ENCODE measurements at regions not wholly inside any gene's neighbourhood (a gene's known extent, or its start where the extent isn't known, plus 50 kb on each side); places are given as distances from the start of the nearest gene placed in this dataset.

DNA sequence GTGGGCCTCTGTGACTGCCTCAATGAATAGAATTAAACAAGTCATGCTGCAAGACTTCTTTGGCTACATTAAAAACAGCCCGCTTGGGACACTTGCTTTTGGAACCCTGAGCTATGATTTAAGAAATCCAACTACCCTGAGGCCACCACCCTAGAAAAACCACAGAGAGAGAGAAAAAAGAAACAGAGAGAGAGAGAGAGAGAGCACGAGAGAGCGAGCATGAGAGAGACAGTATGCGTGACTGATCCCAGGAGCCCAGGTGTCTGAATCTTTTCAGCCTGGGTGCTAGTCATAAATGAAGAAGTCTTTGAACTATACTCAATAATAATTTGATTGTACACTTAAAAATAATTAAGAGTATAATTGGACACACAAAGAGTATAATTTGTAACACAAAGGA, 123.1 kb upstream of the FREM1 start:
- ChIA-PET POLR2A (interaction anchor here (0.5 kb wide), 1 partner anchor 9 kb away, joined by 3 read pairs; no protein-coding TSS in a partner anchor), CTCF (no interaction called here)
- Histone ChIP-seq H4K20me1 (ENCODE audit: insufficient read depth) (no peaks in the 10 kb centered on the region), H3K27ac (ENCODE audit: low read depth in 2 of 2, low read length in 1 of 2) (no peak overlapping the region), H3K9me2 (no peaks in the 10 kb centered on the region), H3K36me3 (replicated peaks in 1 of 2; ENCODE audit: control insufficient read depth in 1 of 2, insufficient read depth in 2 of 2, low read length in 1 of 2) (no peaks in the 10 kb centered on the region), H3K27me3 (ENCODE audit: insufficient read depth) (no peaks in the 10 kb centered on the region), H3K79me2 (ENCODE audit: insufficient read depth) (no peaks in the 10 kb centered on the region), H3K9ac (no peak overlapping the region), H2AFZ (ENCODE audit: low read depth) (no peak overlapping the region), H3F3A (replicated peaks; ENCODE audit: insufficient read depth) (no peaks in the 10 kb centered on the region), H3K4me3 (ENCODE audit: low read depth in 2 of 2, low read length in 1 of 2) (no peak overlapping the region), H3K4me2 (no peak overlapping the region), H3K9me3 (no peaks in the 10 kb centered on the region), H3K4me1 (ENCODE audit: control insufficient read depth in 1 of 2, insufficient read depth in 2 of 2, low read depth in 1 of 2, low read length in 1 of 2) (no peaks in the 10 kb centered on the region)
- TF ChIP-seq RCOR1 (IDR thresholded peaks at IDR 0.05; ENCODE audit: low read length) (no peak), TEAD4 (IDR thresholded peaks at IDR 0.05; ENCODE audit: borderline replicate concordance, insufficient read depth) (no peak), RXRA (IDR thresholded peaks at IDR 0.05; ENCODE audit: borderline replicate concordance, low read depth) (no peak), RAD21 (IDR thresholded peaks at IDR 0.05; ENCODE audit: low read length) (no peak), MXI1 (IDR thresholded peaks at IDR 0.05; ENCODE audit: low read depth, low read length) (no peak), GABPA (IDR thresholded peaks at IDR 0.05; ENCODE audit: low read depth) (no peak), TCF12 (IDR thresholded peaks at IDR 0.05) (no peak), CHD2 (IDR thresholded peaks at IDR 0.05; ENCODE audit: low read length, partially characterized antibody) (no peak), ELF1 (IDR thresholded peaks at IDR 0.05) (no peak), EZH2phosphoT487 (IDR thresholded peaks at IDR 0.05; ENCODE audit: borderline replicate concordance, low read depth) (no peak), NRF1 (IDR thresholded peaks at IDR 0.05; ENCODE audit: low read depth, low read length) (no peak)
- TF ChIP-seq, protein P1, sequence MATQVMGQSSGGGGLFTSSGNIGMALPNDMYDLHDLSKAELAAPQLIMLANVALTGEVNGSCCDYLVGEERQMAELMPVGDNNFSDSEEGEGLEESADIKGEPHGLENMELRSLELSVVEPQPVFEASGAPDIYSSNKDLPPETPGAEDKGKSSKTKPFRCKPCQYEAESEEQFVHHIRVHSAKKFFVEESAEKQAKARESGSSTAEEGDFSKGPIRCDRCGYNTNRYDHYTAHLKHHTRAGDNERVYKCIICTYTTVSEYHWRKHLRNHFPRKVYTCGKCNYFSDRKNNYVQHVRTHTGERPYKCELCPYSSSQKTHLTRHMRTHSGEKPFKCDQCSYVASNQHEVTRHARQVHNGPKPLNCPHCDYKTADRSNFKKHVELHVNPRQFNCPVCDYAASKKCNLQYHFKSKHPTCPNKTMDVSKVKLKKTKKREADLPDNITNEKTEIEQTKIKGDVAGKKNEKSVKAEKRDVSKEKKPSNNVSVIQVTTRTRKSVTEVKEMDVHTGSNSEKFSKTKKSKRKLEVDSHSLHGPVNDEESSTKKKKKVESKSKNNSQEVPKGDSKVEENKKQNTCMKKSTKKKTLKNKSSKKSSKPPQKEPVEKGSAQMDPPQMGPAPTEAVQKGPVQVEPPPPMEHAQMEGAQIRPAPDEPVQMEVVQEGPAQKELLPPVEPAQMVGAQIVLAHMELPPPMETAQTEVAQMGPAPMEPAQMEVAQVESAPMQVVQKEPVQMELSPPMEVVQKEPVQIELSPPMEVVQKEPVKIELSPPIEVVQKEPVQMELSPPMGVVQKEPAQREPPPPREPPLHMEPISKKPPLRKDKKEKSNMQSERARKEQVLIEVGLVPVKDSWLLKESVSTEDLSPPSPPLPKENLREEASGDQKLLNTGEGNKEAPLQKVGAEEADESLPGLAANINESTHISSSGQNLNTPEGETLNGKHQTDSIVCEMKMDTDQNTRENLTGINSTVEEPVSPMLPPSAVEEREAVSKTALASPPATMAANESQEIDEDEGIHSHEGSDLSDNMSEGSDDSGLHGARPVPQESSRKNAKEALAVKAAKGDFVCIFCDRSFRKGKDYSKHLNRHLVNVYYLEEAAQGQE (IDR thresholded peaks at IDR 0.05; ENCODE audit: low read depth, low read length), result no peak
- TF ChIP-seq, protein P2, sequence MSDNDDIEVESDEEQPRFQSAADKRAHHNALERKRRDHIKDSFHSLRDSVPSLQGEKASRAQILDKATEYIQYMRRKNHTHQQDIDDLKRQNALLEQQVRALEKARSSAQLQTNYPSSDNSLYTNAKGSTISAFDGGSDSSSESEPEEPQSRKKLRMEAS (IDR thresholded peaks at IDR 0.05; ENCODE audit: low read depth), result no peak
- TF ChIP-seq, protein P3, sequence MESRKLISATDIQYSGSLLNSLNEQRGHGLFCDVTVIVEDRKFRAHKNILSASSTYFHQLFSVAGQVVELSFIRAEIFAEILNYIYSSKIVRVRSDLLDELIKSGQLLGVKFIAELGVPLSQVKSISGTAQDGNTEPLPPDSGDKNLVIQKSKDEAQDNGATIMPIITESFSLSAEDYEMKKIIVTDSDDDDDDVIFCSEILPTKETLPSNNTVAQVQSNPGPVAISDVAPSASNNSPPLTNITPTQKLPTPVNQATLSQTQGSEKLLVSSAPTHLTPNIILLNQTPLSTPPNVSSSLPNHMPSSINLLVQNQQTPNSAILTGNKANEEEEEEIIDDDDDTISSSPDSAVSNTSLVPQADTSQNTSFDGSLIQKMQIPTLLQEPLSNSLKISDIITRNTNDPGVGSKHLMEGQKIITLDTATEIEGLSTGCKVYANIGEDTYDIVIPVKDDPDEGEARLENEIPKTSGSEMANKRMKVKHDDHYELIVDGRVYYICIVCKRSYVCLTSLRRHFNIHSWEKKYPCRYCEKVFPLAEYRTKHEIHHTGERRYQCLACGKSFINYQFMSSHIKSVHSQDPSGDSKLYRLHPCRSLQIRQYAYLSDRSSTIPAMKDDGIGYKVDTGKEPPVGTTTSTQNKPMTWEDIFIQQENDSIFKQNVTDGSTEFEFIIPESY (IDR thresholded peaks at IDR 0.05; ENCODE audit: borderline replicate concordance, low read depth), result no peak
- TF ChIP-seq, protein P4, sequence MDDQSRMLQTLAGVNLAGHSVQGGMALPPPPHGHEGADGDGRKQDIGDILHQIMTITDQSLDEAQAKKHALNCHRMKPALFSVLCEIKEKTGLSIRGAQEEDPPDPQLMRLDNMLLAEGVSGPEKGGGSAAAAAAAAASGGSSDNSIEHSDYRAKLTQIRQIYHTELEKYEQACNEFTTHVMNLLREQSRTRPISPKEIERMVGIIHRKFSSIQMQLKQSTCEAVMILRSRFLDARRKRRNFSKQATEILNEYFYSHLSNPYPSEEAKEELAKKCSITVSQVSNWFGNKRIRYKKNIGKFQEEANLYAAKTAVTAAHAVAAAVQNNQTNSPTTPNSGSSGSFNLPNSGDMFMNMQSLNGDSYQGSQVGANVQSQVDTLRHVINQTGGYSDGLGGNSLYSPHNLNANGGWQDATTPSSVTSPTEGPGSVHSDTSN (IDR thresholded peaks at IDR 0.05), result no peak
- TF ChIP-seq, protein P5, sequence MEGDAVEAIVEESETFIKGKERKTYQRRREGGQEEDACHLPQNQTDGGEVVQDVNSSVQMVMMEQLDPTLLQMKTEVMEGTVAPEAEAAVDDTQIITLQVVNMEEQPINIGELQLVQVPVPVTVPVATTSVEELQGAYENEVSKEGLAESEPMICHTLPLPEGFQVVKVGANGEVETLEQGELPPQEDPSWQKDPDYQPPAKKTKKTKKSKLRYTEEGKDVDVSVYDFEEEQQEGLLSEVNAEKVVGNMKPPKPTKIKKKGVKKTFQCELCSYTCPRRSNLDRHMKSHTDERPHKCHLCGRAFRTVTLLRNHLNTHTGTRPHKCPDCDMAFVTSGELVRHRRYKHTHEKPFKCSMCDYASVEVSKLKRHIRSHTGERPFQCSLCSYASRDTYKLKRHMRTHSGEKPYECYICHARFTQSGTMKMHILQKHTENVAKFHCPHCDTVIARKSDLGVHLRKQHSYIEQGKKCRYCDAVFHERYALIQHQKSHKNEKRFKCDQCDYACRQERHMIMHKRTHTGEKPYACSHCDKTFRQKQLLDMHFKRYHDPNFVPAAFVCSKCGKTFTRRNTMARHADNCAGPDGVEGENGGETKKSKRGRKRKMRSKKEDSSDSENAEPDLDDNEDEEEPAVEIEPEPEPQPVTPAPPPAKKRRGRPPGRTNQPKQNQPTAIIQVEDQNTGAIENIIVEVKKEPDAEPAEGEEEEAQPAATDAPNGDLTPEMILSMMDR (IDR thresholded peaks at IDR 0.05), result no peak
- DNase-seq, result no peak
- WGBS (ENCODE audit: low lambda C conversion rate), result 73% methylated on average over 4 of the region's 4 CpGs

Data from SK-N-SH (cell line).